NCI-H2107 treated with DMSO at 0.1 percent for 48 hours (cell line): ENCODE measurements at regions not wholly inside any gene's neighbourhood (a gene's known extent, or its start where the extent isn't known, plus 50 kb on each side); places are given as distances from the start of the nearest gene placed in this dataset.
"Not testable (repeated sequence)": the region's sequence is repeated elsewhere in the genome, so short reads cannot be mapped to it uniquely, and the experiment has no call there.

Experiments used
- DNase-seq: peaks from one replicate; lab custom pipeline; 2025; ENCODE audit not compliant: unreplicated experiment; lab: John Stamatoyannopoulos, UW

DNA sequence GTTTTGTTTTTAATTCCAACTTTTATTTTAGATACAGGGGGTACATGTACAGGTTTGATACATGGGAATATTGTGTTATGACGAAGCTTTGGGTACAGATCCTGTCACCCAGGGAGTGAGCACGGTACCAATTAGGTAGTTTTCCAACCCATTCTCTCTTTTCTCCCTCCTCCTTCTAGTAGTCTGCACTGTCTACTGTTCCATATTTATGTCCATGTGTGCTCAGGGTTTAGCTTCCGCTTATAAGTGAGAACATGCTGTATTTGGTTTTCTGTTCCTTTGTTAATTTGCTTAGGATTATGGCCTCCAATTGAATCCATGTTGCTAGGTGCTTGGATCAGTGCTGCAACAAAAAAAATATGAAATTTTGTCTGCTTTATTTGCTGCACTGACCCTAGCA lies 659.3 kb upstream of the TMEFF2 start:
- no peak for DNase-seq

DNA sequence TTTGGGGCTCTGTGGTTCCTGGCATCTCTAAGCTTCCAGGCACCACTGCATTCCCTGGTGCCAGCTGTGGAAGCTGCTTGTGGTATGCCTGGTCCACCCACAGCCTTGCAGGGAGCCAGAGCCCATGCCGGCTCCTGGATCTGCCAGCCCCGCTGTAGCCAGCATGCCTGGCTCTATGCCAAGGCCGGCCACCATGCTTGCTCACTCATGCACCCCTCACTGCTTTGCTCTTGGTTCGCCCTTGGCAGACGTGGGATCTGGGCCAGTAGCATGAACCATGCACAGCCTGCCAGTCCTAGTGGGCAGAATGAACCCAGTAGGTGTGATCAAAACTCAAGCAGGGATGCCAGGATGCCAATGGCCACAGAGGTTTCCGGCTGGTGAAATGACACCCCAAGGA lies 634.2 kb upstream of the TMEFF2 start:
- no peak for DNase-seq

GRCh38 chr2:192828175-192828574 lies 633.4 kb upstream of the TMEFF2 start:
- DNase-seq: no peak

DNA sequence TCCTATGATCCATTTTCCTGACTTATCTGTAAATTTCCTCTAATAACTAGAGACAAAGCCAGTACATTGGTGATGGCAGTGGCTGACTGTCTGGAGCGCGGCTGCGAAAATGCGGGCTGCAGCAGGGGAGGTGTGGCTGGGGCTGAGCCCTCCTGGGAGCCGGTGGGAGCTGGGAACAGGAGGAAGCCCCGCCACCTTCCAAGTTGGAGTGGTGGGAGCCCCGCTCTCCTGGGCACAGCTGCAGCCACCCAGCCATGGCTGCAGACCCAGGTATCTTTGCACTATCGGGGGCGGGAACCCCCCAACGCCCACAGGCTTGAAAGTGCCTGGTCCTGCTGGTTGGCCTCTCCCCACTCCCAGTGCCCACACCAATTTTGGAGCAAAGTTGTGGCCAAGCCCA lies 633.0 kb upstream of the TMEFF2 start:
- DNase-seq: no peak

GRCh38 chr2:192814376-192814775 lies 619.6 kb upstream of the TMEFF2 start:
- no peak for DNase-seq

GRCh38 chr2:192813341-192813740 lies 618.6 kb upstream of the TMEFF2 start:
- no peak for DNase-seq

DNA sequence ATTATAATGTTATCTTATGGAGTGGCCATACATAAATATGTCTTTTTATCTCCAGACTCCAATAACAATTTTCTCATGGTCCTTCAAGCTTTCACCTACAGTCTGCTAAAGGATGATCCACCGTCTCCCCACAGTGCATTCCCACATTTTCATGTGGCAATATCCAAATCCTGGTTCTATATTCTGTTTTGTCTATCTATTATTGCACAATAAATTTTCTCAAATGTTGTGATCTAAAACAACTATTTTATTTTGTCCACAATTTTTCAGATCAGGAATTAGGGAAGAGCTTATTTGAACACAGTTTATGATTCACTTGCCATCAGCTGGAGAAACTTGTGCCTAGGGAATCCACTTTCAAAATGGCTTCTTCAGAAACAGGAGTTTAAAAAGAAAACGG lies 614.4 kb upstream of the TMEFF2 start:
- no peak for DNase-seq

- DNase-seq: no peak
These were observed 588.9 kb upstream of the TMEFF2 start for GRCh38 chr2:192783643-192784042.

GRCh38 chr2:192775459-192776262 lies 580.9 kb upstream of the TMEFF2 start:
- DNase-seq: no peak

DNA sequence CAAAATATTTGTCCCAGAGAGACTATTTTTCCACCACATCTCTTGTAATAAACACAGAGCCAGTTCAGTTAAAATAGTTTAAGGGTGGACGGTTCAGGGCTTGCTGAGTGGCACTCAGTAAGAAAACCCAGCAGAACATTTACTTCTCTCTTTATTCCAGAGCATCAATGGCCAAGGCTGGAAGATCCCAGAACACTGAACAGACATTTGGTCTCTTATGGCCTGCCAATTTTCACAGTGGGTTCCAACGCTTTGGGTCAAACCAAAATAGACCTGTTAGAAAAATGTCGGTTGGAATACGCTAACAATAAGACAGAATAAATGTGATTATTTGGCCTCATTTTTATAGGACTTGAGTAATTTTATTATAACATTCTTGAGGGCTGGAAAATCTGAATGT lies 580.3 kb upstream of the TMEFF2 start:
- DNase-seq: no peak

DNA sequence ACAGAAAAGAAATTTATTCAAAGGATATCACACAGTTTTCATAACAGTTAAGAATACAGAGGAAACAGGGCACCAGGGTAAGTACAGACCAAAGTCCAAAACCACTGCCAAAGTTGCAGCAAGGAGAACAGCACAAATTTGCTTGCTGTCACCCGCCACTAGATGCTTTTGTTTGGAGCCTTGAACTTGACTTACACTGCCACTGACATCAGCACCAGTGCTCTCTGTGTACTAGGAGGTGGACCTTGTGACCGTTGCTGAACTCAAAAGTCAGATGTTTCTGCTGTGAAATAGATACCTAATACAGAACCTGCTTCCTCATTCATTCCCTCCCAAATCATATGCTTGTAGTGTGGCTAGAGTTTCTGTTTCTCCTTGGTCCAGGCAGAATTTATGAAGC lies 578.3 kb upstream of the TMEFF2 start:
- DNase-seq: no peak

DNA sequence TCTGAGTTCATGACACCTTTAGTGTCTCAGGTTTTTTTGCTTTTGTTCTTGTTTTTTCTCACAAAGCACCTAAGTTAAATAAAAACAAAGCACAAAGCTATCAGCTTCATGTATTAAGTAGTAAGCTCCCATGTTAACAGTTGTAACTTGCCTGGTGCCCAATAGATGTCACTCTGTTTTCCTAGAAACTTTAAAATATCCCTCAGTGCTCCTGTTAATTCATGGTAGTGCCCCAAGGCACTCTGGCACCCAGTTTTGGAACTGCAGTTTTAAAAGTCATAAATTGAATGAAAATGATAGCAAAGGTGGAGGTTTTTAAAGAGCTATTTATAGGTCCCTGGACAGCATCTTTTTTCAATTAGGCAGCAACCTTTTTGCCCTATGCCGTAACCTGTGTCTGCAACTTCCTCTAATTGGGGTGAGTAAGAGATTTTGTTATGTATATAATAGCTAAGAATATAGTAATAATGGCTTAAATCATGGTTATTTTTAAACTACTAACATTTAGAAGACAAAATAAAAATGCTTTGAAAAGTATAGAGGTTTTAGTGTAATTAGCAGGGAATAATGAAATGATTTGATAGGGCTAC lies 555.0 kb upstream of the TMEFF2 start:
- DNase-seq: peak; percentile 63

DNA sequence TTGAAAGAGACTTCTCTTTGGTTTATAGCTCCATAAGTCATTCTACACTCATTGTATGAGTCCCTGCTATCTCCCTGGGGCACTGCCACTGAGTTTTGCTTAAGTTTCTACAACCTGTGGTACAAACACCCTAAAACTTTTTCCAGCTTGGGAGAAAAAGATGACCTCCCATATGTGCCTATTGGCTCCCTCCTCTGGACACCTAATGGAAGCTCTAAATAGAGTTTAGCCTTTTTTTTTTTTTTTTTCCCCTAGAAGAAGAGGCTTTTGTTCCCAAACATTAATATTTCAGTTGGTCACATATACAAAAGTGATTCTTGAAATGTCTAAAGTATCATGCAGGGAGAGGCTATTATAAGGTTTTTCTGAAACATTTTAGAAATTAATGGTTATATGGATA lies 547.2 kb upstream of the TMEFF2 start:
- DNase-seq: no peak

DNA sequence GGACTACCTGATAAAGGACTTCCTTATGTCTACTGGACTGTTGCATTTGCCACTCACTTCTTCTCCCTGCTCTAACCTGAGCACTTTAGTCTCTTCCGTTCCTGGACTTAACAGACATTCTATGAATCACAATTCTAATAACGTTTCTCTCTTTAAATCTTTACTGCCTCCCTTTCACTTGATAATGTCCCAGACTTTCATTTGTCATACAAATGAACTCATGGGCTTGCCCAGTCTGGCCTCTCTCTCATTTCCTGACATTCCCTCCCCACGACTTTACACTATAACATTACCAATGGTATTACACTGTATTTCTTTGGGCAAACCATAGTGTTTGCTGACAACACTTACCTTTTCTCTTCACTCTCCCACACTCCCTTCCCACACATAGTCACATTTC lies 540.7 kb upstream of the TMEFF2 start:
- no peak for DNase-seq

- DNase-seq: no peak
These were observed 534.6 kb upstream of the TMEFF2 start for GRCh38 chr2:192729369-192729768.

- DNase-seq: no peak
These were observed 531.3 kb upstream of the TMEFF2 start for GRCh38 chr2:192725991-192726390.

DNA sequence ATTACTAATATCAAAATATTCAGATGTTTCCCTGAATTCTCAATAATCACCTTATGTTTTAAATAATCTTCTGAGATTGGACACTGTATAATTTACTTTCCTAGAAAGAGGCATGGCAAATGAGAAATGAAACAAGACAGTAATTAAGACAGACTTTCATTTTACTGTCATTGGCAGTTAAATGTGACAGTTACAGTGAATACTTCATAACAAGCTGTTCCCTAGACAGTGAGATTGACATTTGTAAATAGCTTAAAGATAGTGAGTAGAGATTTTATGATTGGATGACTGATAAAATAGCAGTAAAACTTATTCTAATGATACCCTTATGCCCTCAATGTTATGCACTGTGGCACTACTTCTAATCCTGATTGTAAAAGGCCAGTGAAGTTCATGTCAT lies 524.9 kb upstream of the TMEFF2 start:
- no peak for DNase-seq

- DNase-seq: no peak
These were observed 523.6 kb upstream of the TMEFF2 start for GRCh38 chr2:192718340-192718739.

- no peak for DNase-seq
These were observed 506.2 kb upstream of the TMEFF2 start for GRCh38 chr2:192700934-192701333.

GRCh38 chr2:192697880-192698279 lies 503.1 kb upstream of the TMEFF2 start:
- DNase-seq: no peak

GRCh38 chr2:192696857-192697256 lies 502.1 kb upstream of the TMEFF2 start:
- DNase-seq: no peak

GRCh38 chr2:192687015-192687414 lies 492.3 kb upstream of the TMEFF2 start:
- DNase-seq: no peak

- not testable (repeated sequence) for DNase-seq
These were observed 487.8 kb upstream of the TMEFF2 start for GRCh38 chr2:192682511-192682910.
